WTC11 (cell line): ENCODE measurements at regions not wholly inside any gene's neighbourhood (a gene's known extent, or its start where the extent isn't known, plus 50 kb on each side); places are given as distances from the start of the nearest gene placed in this dataset.

Experiments used
- ATAC-seq: fragments of 200-7000 bp; cut with Tn5 transposase; 2 replicates; pipeline ENCODE4 v1.10.0; 2021; ENCODE audit warnings: mild to moderate bottlenecking, moderate library complexity
- CTCF ChIA-PET: fragments of 300-600 bp; sonication (Branson Sonifier 250); formaldehyde crosslinking; loops from one replicate; lab custom pipeline; 2021; ENCODE audit warnings: antibody characterized with exemption; lab: Charles Lee
- POLR2A ChIA-PET: fragments of 350-600 bp; sonication (Branson Sonifier 250); formaldehyde crosslinking; loops from one replicate; lab custom pipeline; 2021; ENCODE audit warnings: antibody characterized with exemption; lab: Charles Lee
- DNase-seq: peaks from one replicate; pipeline ENCODE4 v3.0.0; 2021; ENCODE audit warnings: low spot score
- H3K27ac Mint-ChIP-seq: 2 replicates; pipeline ENCODE4 v1.8.0; 2021; ENCODE audit warnings: mixed read lengths
- H3K27me3 Mint-ChIP-seq: 2 replicates; pipeline ENCODE4 v1.8.0; 2021; ENCODE audit warnings: low read depth, mild to moderate bottlenecking, moderate library complexity, mixed read lengths
- H3K36me3 Mint-ChIP-seq: 2 replicates; pipeline ENCODE4 v1.8.0; 2021; ENCODE audit warnings: mixed read lengths
- H3K4me1 Mint-ChIP-seq: 2 replicates; pipeline ENCODE4 v1.8.0; 2022; ENCODE audit warnings: mixed read lengths
- H3K4me3 Mint-ChIP-seq: 2 replicates; pipeline ENCODE4 v1.8.0; 2021; ENCODE audit warnings: mild to moderate bottlenecking, moderate library complexity, mixed read lengths
- H3K9me3 Mint-ChIP-seq: 2 replicates; pipeline ENCODE4 v1.8.0; 2021; ENCODE audit warnings: mixed read lengths
- CREB1 ChIP-seq: sonication (generic); formaldehyde crosslinking; IDR thresholded peaks from 2 replicates; pipeline ENCODE4 v1.8.0; 2023; ENCODE audit warnings: mild to moderate bottlenecking, missing genetic modification reagents
- ESRRA ChIP-seq: sonication (generic); formaldehyde crosslinking; IDR thresholded peaks from 2 replicates; pipeline ENCODE4 v1.8.1; 2022; ENCODE audit warnings: mild to moderate bottlenecking, missing genetic modification reagents, borderline replicate concordance
- GRHL2 ChIP-seq: fragments of 250-450 bp; sonication (Bioruptor Pico); IDR thresholded peaks from 2 replicates; pipeline ENCODE4 v1.8.0; 2022; ENCODE audit warnings: mild to moderate bottlenecking, moderate library complexity; ENCODE audit not compliant: insufficient replicate concordance, severe bottlenecking
- HMGA2 ChIP-seq: fragments of 250-450 bp; sonication (Bioruptor Pico); IDR thresholded peaks from 2 replicates; pipeline ENCODE4 v1.4.0; 2021; ENCODE audit warnings: mild to moderate bottlenecking, moderate library complexity
- IRF2 ChIP-seq: sonication (generic); formaldehyde crosslinking; IDR thresholded peaks from 2 replicates; pipeline ENCODE4 v1.8.0; 2022; ENCODE audit warnings: low read depth, missing genetic modification reagents, borderline replicate concordance
- JUN ChIP-seq: sonication (generic); formaldehyde crosslinking; IDR thresholded peaks from 2 replicates; pipeline ENCODE4 v1.8.0; 2023; ENCODE audit warnings: mild to moderate bottlenecking, missing genetic modification reagents
- NR3C1 ChIP-seq: sonication (generic); formaldehyde crosslinking; conservative IDR thresholded peaks from 2 replicates; pipeline ENCODE4 v1.8.1; 2023; ENCODE audit warnings: low read depth, mild to moderate bottlenecking, missing genetic modification reagents
- OVOL2 ChIP-seq: fragments of 250-450 bp; sonication (Bioruptor Pico); IDR thresholded peaks from 2 replicates; pipeline ENCODE4 v1.9.0; 2021; ENCODE audit warnings: mild to moderate bottlenecking, borderline replicate concordance
- PRRX2 ChIP-seq: fragments of 250-450 bp; sonication (Bioruptor Pico); IDR thresholded peaks from 2 replicates; pipeline ENCODE4 v1.8.0; 2021; ENCODE audit warnings: mild to moderate bottlenecking
- SP1 ChIP-seq: sonication (generic); formaldehyde crosslinking; conservative IDR thresholded peaks from 2 replicates; pipeline ENCODE4 v1.8.1; 2022; ENCODE audit warnings: missing genetic modification reagents
- ZNF219 ChIP-seq: sonication (generic); formaldehyde crosslinking; IDR thresholded peaks from 2 replicates; pipeline ENCODE4 v1.8.0; 2023; ENCODE audit warnings: missing genetic modification reagents, mild to moderate bottlenecking, borderline replicate concordance
- TF ChIP-seq, protein P1 (sequence below): sonication (generic); formaldehyde crosslinking; conservative IDR thresholded peaks from 2 replicates; pipeline ENCODE4 v1.8.1; 2023; ENCODE audit warnings: mild to moderate bottlenecking, low read depth, missing genetic modification reagents, moderate library complexity
- TF ChIP-seq, protein P2 (sequence below): sonication (generic); formaldehyde crosslinking; IDR thresholded peaks from 2 replicates; pipeline ENCODE4 v1.8.0; 2022; ENCODE audit warnings: mild to moderate bottlenecking, missing genetic modification reagents
- TF ChIP-seq, protein P3 (sequence below): sonication (generic); formaldehyde crosslinking; IDR thresholded peaks from 2 replicates; pipeline ENCODE4 v1.8.1; 2022; ENCODE audit warnings: missing genetic modification reagents, borderline replicate concordance
- TF ChIP-seq, protein P4 (sequence below): sonication (generic); formaldehyde crosslinking; IDR thresholded peaks from 2 replicates; pipeline ENCODE4 v1.8.1; 2023; ENCODE audit warnings: mild to moderate bottlenecking, missing genetic modification reagents, moderate library complexity
- TF ChIP-seq, protein P5 (sequence below): fragments of 200-600 bp; IDR thresholded peaks from 2 replicates; pipeline ENCODE4 v1.8.0; 2022; ENCODE audit warnings: antibody characterized with exemption
- TF ChIP-seq, protein P6 (sequence below): fragments of 250-450 bp; sonication (Bioruptor Pico); IDR thresholded peaks from 2 replicates; pipeline ENCODE4 v1.9.0; 2021; ENCODE audit warnings: mild to moderate bottlenecking, borderline replicate concordance

DNA sequence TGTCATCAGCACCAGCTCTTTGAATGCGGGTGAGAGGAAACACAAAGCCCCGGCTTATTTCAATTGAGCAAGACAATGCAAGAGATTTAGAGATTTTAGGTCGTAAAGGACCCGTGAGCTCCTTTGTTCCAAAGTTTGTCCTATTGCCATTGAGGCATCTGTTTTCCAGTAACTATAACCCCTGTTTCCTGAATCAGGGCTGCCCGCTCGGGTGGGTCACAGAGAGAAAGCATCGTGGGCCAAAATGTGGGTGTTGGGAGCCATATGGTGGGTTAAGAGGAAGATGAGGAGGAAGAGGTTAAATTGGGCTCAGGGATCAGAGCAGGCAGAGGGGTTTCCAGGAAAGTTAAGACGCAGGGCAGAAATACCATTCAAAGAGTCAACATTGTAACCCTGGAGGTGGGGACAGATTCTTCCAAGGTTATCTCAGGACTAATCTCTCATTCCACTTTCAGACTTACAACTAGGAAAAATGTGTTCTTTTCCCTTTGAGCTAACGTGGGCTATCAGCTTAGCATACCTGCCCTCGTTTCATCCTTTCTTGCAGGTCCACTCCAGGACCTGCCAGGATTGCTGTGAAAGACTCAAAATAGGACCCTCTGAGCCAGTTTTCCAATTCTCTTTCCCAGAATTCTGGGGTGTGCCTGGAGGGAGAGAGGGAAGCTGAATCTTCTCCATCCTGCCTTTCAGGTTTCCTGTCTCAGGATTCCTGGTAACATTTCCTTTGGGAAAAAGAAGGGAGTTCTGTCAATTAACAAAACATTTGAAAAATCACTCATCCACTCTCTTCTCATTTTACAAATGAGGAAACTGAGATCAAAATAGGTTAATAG lies 95.5 kb upstream of the TAF11L2 start (continued):
- TF ChIP-seq, protein P1, sequence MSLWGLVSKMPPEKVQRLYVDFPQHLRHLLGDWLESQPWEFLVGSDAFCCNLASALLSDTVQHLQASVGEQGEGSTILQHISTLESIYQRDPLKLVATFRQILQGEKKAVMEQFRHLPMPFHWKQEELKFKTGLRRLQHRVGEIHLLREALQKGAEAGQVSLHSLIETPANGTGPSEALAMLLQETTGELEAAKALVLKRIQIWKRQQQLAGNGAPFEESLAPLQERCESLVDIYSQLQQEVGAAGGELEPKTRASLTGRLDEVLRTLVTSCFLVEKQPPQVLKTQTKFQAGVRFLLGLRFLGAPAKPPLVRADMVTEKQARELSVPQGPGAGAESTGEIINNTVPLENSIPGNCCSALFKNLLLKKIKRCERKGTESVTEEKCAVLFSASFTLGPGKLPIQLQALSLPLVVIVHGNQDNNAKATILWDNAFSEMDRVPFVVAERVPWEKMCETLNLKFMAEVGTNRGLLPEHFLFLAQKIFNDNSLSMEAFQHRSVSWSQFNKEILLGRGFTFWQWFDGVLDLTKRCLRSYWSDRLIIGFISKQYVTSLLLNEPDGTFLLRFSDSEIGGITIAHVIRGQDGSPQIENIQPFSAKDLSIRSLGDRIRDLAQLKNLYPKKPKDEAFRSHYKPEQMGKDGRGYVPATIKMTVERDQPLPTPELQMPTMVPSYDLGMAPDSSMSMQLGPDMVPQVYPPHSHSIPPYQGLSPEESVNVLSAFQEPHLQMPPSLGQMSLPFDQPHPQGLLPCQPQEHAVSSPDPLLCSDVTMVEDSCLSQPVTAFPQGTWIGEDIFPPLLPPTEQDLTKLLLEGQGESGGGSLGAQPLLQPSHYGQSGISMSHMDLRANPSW (CRISPR knock-in tag) = no peak
- TF ChIP-seq JUN (CRISPR knock-in tag) = no peak
- TF ChIP-seq, protein P2, sequence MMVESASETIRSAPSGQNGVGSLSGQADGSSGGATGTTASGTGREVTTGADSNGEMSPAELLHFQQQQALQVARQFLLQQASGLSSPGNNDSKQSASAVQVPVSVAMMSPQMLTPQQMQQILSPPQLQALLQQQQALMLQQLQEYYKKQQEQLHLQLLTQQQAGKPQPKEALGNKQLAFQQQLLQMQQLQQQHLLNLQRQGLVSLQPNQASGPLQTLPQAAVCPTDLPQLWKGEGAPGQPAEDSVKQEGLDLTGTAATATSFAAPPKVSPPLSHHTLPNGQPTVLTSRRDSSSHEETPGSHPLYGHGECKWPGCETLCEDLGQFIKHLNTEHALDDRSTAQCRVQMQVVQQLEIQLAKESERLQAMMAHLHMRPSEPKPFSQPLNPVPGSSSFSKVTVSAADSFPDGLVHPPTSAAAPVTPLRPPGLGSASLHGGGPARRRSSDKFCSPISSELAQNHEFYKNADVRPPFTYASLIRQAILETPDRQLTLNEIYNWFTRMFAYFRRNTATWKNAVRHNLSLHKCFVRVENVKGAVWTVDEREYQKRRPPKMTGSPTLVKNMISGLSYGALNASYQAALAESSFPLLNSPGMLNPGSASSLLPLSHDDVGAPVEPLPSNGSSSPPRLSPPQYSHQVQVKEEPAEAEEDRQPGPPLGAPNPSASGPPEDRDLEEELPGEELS (CRISPR knock-in tag) = no peak
- TF ChIP-seq, protein P3, sequence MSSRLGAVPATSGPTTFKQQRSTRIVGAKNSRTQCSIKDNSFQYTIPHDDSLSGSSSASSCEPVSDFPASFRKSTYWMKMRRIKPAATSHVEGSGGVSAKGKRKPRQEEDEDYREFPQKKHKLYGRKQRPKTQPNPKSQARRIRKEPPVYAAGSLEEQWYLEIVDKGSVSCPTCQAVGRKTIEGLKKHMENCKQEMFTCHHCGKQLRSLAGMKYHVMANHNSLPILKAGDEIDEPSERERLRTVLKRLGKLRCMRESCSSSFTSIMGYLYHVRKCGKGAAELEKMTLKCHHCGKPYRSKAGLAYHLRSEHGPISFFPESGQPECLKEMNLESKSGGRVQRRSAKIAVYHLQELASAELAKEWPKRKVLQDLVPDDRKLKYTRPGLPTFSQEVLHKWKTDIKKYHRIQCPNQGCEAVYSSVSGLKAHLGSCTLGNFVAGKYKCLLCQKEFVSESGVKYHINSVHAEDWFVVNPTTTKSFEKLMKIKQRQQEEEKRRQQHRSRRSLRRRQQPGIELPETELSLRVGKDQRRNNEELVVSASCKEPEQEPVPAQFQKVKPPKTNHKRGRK = no peak
- TF ChIP-seq GRHL2 (CRISPR knock-in tag) = no peak
- no peak for TF ChIP-seq ZNF219
- no peak for TF ChIP-seq NR3C1 (CRISPR knock-in tag)
- TF ChIP-seq OVOL2 (CRISPR knock-in tag) = no peak

DNA sequence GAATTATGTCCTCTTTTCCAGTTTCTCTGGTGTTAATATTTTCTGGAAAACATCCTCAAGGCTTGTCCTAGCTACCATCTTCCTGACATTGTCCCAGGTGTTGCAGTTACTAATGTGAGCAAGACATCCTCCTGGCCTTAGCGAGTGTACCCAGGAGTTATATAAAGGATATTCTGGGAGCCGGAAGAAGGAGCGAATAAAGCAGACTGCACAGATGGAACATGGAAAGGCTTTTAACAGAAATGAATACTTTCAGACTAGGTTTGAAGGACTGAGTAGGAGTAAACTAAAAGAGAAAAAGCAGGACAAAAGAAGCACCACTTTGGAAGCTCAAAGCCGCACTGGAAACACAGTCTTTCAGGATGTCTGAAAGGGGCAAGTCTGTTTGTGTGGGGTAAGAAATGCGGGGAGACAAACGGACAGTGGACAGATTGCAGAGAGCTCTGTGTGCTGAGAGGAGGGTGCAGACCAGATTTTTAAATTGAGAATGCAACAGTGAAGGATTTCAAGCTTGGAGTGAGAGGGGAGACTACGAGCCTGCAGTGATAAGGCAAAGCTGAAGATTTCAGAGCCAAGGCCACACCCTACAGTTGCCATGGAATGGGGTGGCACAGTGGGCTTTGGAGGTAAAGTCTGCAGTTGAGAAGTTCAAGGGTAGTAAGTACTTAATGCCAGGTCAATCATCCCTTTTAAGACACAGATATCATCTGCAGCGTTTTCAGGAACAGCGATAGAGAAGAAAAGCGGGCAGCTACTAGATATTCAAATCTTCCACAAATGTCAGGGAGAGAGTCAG lies 94.1 kb upstream of the TAF11L2 start:
- Mint-ChIP-seq H3K9me3 (no peaks in the 10 kb centered on the region), H3K4me3 (no peak overlapping the region), H3K27me3 (peaks cover 61% of the 10 kb centered on the region), H3K36me3 (no peaks in the 10 kb centered on the region), H3K27ac (no peak overlapping the region), H3K4me1 (peaks cover 58% of the 10 kb centered on the region)
- no peak for ATAC-seq
- TF ChIP-seq HMGA2 (no peak), PRRX2 (CRISPR knock-in tag) (no peak), SP1 (CRISPR knock-in tag) (no peak)
- TF ChIP-seq, protein P4, sequence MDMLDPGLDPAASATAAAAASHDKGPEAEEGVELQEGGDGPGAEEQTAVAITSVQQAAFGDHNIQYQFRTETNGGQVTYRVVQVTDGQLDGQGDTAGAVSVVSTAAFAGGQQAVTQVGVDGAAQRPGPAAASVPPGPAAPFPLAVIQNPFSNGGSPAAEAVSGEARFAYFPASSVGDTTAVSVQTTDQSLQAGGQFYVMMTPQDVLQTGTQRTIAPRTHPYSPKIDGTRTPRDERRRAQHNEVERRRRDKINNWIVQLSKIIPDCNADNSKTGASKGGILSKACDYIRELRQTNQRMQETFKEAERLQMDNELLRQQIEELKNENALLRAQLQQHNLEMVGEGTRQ (CRISPR knock-in tag) = no peak
- CTCF ChIA-PET = interaction anchor here (1.3 to 3.6 kb wide), 3 partner anchors 187 to 271 kb away, joined by 3 to 27 read pairs (median 4); partner anchors contain the start of gene BASP1
- no peak for DNase-seq
- POLR2A ChIA-PET = no interaction called here

DNA sequence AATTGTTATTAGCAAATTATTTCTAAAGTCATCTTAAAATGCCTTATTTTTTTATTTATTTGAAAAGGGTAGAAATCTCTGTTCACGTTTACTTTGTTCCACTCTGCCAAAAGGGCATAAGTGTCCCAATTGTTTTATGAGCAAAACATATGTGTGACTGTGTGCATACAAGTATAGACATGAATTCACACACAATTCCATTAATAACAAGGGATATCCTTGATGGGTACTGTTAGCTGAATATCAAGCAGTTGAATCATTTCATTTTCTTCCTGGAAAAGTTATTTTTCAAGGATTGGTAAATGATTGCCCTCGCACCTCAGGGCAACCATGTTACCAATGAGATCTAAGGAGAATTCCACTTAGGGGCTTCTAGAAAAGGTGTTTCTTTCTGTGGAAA lies 92.1 kb upstream of the TAF11L2 start:
- Mint-ChIP-seq H3K27ac (no peak overlapping the region), H3K27me3 (peaks cover 44% of the 10 kb centered on the region), H3K4me1 (peaks cover 39% of the 10 kb centered on the region), H3K36me3 (no peaks in the 10 kb centered on the region), H3K4me3 (no peak overlapping the region), H3K9me3 (no peaks in the 10 kb centered on the region)
- CTCF ChIA-PET = no interaction called here
- POLR2A ChIA-PET = no interaction called here
- DNase-seq (no peak), ATAC-seq (no peak)
- TF ChIP-seq, protein P5, sequence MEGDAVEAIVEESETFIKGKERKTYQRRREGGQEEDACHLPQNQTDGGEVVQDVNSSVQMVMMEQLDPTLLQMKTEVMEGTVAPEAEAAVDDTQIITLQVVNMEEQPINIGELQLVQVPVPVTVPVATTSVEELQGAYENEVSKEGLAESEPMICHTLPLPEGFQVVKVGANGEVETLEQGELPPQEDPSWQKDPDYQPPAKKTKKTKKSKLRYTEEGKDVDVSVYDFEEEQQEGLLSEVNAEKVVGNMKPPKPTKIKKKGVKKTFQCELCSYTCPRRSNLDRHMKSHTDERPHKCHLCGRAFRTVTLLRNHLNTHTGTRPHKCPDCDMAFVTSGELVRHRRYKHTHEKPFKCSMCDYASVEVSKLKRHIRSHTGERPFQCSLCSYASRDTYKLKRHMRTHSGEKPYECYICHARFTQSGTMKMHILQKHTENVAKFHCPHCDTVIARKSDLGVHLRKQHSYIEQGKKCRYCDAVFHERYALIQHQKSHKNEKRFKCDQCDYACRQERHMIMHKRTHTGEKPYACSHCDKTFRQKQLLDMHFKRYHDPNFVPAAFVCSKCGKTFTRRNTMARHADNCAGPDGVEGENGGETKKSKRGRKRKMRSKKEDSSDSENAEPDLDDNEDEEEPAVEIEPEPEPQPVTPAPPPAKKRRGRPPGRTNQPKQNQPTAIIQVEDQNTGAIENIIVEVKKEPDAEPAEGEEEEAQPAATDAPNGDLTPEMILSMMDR = no peak
- TF ChIP-seq ESRRA (no peak), CREB1 (CRISPR knock-in tag) (no peak), IRF2 (CRISPR knock-in tag) (no peak)
- TF ChIP-seq, protein P6, sequence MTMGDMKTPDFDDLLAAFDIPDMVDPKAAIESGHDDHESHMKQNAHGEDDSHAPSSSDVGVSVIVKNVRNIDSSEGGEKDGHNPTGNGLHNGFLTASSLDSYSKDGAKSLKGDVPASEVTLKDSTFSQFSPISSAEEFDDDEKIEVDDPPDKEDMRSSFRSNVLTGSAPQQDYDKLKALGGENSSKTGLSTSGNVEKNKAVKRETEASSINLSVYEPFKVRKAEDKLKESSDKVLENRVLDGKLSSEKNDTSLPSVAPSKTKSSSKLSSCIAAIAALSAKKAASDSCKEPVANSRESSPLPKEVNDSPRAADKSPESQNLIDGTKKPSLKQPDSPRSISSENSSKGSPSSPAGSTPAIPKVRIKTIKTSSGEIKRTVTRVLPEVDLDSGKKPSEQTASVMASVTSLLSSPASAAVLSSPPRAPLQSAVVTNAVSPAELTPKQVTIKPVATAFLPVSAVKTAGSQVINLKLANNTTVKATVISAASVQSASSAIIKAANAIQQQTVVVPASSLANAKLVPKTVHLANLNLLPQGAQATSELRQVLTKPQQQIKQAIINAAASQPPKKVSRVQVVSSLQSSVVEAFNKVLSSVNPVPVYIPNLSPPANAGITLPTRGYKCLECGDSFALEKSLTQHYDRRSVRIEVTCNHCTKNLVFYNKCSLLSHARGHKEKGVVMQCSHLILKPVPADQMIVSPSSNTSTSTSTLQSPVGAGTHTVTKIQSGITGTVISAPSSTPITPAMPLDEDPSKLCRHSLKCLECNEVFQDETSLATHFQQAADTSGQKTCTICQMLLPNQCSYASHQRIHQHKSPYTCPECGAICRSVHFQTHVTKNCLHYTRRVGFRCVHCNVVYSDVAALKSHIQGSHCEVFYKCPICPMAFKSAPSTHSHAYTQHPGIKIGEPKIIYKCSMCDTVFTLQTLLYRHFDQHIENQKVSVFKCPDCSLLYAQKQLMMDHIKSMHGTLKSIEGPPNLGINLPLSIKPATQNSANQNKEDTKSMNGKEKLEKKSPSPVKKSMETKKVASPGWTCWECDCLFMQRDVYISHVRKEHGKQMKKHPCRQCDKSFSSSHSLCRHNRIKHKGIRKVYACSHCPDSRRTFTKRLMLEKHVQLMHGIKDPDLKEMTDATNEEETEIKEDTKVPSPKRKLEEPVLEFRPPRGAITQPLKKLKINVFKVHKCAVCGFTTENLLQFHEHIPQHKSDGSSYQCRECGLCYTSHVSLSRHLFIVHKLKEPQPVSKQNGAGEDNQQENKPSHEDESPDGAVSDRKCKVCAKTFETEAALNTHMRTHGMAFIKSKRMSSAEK = no peak
